HepG2 (cell line): ENCODE measurements at regions not wholly inside any gene's neighbourhood (a gene's known extent, or its start where the extent isn't known, plus 50 kb on each side); places are given as distances from the start of the nearest gene placed in this dataset.

ENCODE experiments used
- ATAC-seq: fragments of 200-7000 bp; cut with Tn5 transposase; 3 replicates; pipeline ENCODE4 v1.9.1; 2020; ENCODE audit warnings: mild to moderate bottlenecking, moderate library complexity
- BruUV-seq: library from RNA; stranded (reverse); fragments of 400-500 nt; replicated peaks from 2 replicates; lab custom pipeline; 2021; lab: Mats Ljungman, UMichigan
- CTCF ChIA-PET: fragments of 300-600 bp; formaldehyde crosslinking; extraction: SDS; loops from one replicate; lab custom pipeline; 2021; ENCODE audit warnings: low total read pairs, inconsistent platforms, low intra/inter-chr PET ratio; lab: Yijun Ruan, JAX
- POLR2A ChIA-PET: fragments of 350-600 bp; sonication (Branson Sonifier 250); formaldehyde crosslinking; loops from one replicate; lab custom pipeline; 2020; ENCODE audit warnings: antibody characterized with exemption, inconsistent platforms; lab: Yijun Ruan, JAX
- DNase-seq: peaks from one replicate; pipeline ENCODE4 v3.0.0-alpha.2; 2015; ENCODE audit warnings: low spot score
- FAIRE-seq: peaks from 3 replicates; lab custom pipeline; 2011; peaks lifted over from hg19 to GRCh38; lab: Jason Lieb, UNC
- H2AFZ ChIP-seq: one replicate; pipeline ENCODE4 v1.6.1; 2011; ENCODE audit warnings: low read length, inconsistent platforms
- H3K27ac ChIP-seq: fragments of 300-600 bp; 3 replicates; pipeline ENCODE4 v1.8.0; 2011; ENCODE audit warnings: mixed run types, mild to moderate bottlenecking, mixed read lengths, low read length, inconsistent platforms; ENCODE audit not compliant: insufficient read depth; ENCODE audit errors: extremely low read length
- H3K27me3 ChIP-seq, 2 experiments: fragments of 200-600 bp in 1 of 2; 2 replicates in 1 of 2; 3 replicates in 1 of 2; pipeline versions ENCODE4 v1.6.0 to v1.8.0; 2011; ENCODE audit warnings: low read length in 2 of 2, mild to moderate bottlenecking in 2 of 2, moderate library complexity in 2 of 2, inconsistent platforms in 1 of 2; ENCODE audit not compliant: insufficient read depth in 2 of 2, control insufficient read depth in 1 of 2
- H3K36me3 ChIP-seq, 2 experiments: fragments of 200-600 bp in 1 of 2; replicated peaks in 1 of 2; 2 replicates in 1 of 2; 3 replicates in 1 of 2; pipeline versions ENCODE4 v1.5.1 to v1.8.0; 2011; ENCODE audit warnings: low read length in 2 of 2, inconsistent platforms in 1 of 2; ENCODE audit not compliant: insufficient read depth in 2 of 2, control insufficient read depth in 1 of 2
- H3K4me1 ChIP-seq: 2 replicates; pipeline ENCODE4 v1.5.1; 2012; ENCODE audit warnings: low read length, inconsistent platforms; ENCODE audit not compliant: insufficient read depth
- H3K4me2 ChIP-seq: 2 replicates; pipeline ENCODE4 v1.6.0; 2011; ENCODE audit warnings: low read depth, low read length, inconsistent platforms
- H3K4me3 ChIP-seq, 3 experiments: fragments of 200-600 bp in 1 of 3; sonication (generic), shearing (Covaris generic) in 1 of 3; replicated peaks in 1 of 3; 2 replicates each; pipeline ENCODE4 v1.5.1; 2011 to 2016; ENCODE audit warnings: low read length in 3 of 3, inconsistent platforms in 2 of 3, low read depth in 2 of 3, mild to moderate bottlenecking in 2 of 3, control low read depth in 1 of 3, mixed read lengths in 1 of 3; ENCODE audit not compliant: insufficient read depth in 1 of 3
- H3K79me2 ChIP-seq: one replicate; pipeline ENCODE4 v1.6.1; 2011; ENCODE audit warnings: low read length, inconsistent platforms; ENCODE audit not compliant: insufficient read depth
- H3K9ac ChIP-seq: 2 replicates; pipeline ENCODE4 v1.6.0; 2011; ENCODE audit warnings: mild to moderate bottlenecking, low read depth, low read length, inconsistent platforms; ENCODE audit not compliant: insufficient read depth
- H3K9me3 ChIP-seq: 2 replicates; pipeline ENCODE4 v1.5.1; 2012; ENCODE audit warnings: mild to moderate bottlenecking, low read length
- H4K20me1 ChIP-seq: 2 replicates; pipeline ENCODE4 v1.6.0; 2011; ENCODE audit warnings: inconsistent platforms, mild to moderate bottlenecking, low read length, moderate library complexity; ENCODE audit not compliant: insufficient read depth
- AHR ChIP-seq: IDR thresholded peaks from 2 replicates; pipeline ENCODE4 v1.6.1; 2018; ENCODE audit warnings: missing genetic modification reagents, missing compliant biosample characterization
- EED ChIP-seq: sonication (generic); formaldehyde crosslinking; IDR thresholded peaks from 2 replicates; pipeline ENCODE4 v1.5.0; 2020; ENCODE audit warnings: mild to moderate bottlenecking, missing genetic modification reagents
- HOXA7 ChIP-seq: sonication (generic); formaldehyde crosslinking; IDR thresholded peaks from 2 replicates; pipeline ENCODE4 v1.8.1; 2022; ENCODE audit warnings: mild to moderate bottlenecking, missing genetic modification reagents, moderate library complexity
- KAT8 ChIP-seq: IDR thresholded peaks from 2 replicates; pipeline ENCODE4 v1.6.1; 2016; ENCODE audit warnings: missing genetic modification reagents, missing compliant biosample characterization
- MTERF4 ChIP-seq: sonication (generic); formaldehyde crosslinking; IDR thresholded peaks from 2 replicates; pipeline ENCODE4 v1.8.0; 2023; ENCODE audit warnings: mild to moderate bottlenecking, missing genetic modification reagents
- NR2F2 ChIP-seq: IDR thresholded peaks from 2 replicates; pipeline ENCODE4 v1.6.1; 2012; ENCODE audit warnings: low read depth, inconsistent platforms, borderline replicate concordance
- RFX3 ChIP-seq: IDR thresholded peaks from 2 replicates; pipeline ENCODE4 v1.6.1; 2016; ENCODE audit warnings: missing biosample characterization, missing genetic modification reagents
- SAFB2 ChIP-seq: sonication (generic); formaldehyde crosslinking; IDR thresholded peaks from 2 replicates; pipeline ENCODE4 v1.5.1; 2020; ENCODE audit warnings: missing genetic modification reagents, low read depth, mild to moderate bottlenecking, borderline replicate concordance
- TEAD2 ChIP-seq: sonication (generic); formaldehyde crosslinking; IDR thresholded peaks from 2 replicates; pipeline ENCODE4 v1.9.0; 2021; ENCODE audit warnings: missing genetic modification reagents
- XRCC5 ChIP-seq: fragments of 200-400 bp; formaldehyde crosslinking; optimal IDR thresholded peaks from 2 replicates; pipeline ENCODE3; 2017; ENCODE audit warnings: mild to moderate bottlenecking, low read length
- ZBTB8A ChIP-seq: sonication (generic); formaldehyde crosslinking; IDR thresholded peaks from 2 replicates; pipeline ENCODE4 v1.4.0; 2020; ENCODE audit warnings: mild to moderate bottlenecking, low read depth, missing genetic modification reagents, borderline replicate concordance
- ZFP41 ChIP-seq: sonication (generic); formaldehyde crosslinking; IDR thresholded peaks from 2 replicates; pipeline ENCODE4 v1.4.0; 2020; ENCODE audit warnings: mild to moderate bottlenecking, missing genetic modification reagents, borderline replicate concordance
- ZFYVE20 ChIP-seq: sonication (generic); formaldehyde crosslinking; IDR thresholded peaks from 2 replicates; pipeline ENCODE4 v1.8.0; 2023; ENCODE audit warnings: low read depth, mild to moderate bottlenecking, moderate library complexity, missing genetic modification reagents, borderline replicate concordance
- ZNF607 ChIP-seq: sonication (generic); formaldehyde crosslinking; IDR thresholded peaks from 2 replicates; pipeline ENCODE4 v1.5.1; 2020; ENCODE audit warnings: missing genetic modification reagents, mild to moderate bottlenecking, borderline replicate concordance
- ZNF652 ChIP-seq: IDR thresholded peaks from 2 replicates; pipeline ENCODE4 v1.6.1; 2016; ENCODE audit warnings: low read depth, borderline replicate concordance
- ZNF891 ChIP-seq: sonication (generic); formaldehyde crosslinking; IDR thresholded peaks from 2 replicates; pipeline ENCODE4 v1.5.0; 2020; ENCODE audit warnings: mild to moderate bottlenecking, missing genetic modification reagents
- WGBS: methylation state at CpG from one replicate; pipeline ENCODE4 v1.1.6; 2017; ENCODE audit warnings: low lambda C conversion rate; 5-methylcytosine and 5-hydroxymethylcytosine counted together
- in situ Hi-C: cut with HindIII; loops from 2 replicates; pipeline ENCODE4 v1.10.0; 2017; ENCODE audit warnings: low pct_unique_long_range_greater_than_20kb; ENCODE audit not compliant: extremely low pct_ligation_motif_present
- intact Hi-C: fragments of 100-400 bp; cut with micrococcal nuclease; formaldehyde crosslinking; loops from one replicate; pipeline ENCODE4 v1.10.0; 2022; ENCODE audit not compliant: unreplicated experiment
- TF ChIP-seq, protein P1 (sequence below): sonication (generic); formaldehyde crosslinking; IDR thresholded peaks from 2 replicates; pipeline ENCODE4 v1.5.0; 2020; ENCODE audit warnings: mild to moderate bottlenecking, missing genetic modification reagents

DNA sequence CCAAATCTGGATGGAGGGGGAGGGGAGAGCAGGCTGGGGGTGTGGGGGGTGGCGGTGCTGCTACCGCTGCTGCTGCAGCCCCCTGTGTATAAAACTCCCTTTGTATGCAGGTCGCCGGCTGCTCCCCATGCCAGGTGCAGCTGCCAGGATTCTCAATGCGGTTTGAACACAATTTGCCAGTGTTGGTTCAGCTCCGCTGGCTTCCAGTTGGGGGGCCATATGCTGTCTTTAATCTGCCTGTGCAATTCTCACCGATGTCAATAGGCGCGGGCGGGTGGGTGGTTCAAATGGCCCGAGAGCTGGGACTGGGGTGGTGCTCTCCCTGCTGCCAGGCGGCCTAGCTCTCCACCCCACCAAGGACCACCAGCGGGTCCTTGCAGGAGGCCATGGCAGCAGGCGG is 257.6 kb downstream of the BCOR start:
- Histone ChIP-seq H3K9me3 (no peaks in the 10 kb centered on the region), H4K20me1 (no peaks in the 10 kb centered on the region), H2AFZ (no peak overlapping the region), H3K4me1 (no peaks in the 10 kb centered on the region), H3K79me2 (no peaks in the 10 kb centered on the region), H3K27me3 (peaks cover 0 to 2% of the 10 kb centered on the region in 2 experiments; a peak in 2 of 5 replicates), H3K4me3 (no peak overlapping the region), H3K36me3 (no peaks in the 10 kb centered on the region), H3K9ac (no peak overlapping the region), H3K4me2 (no peak overlapping the region), H3K27ac (no peak overlapping the region)
- intact Hi-C loops (no loop called here), in situ Hi-C loops (no loop called here)
- WGBS: 100% methylated on average over 2 of the region's 14 CpGs
- no TSS peak for BruUV-seq
- DNase-seq (no peak), ATAC-seq (no peak), FAIRE-seq (no peak)
- no peak for TF ChIP-seq SAFB2 (CRISPR knock-in tag)
- TF ChIP-seq, protein P1, sequence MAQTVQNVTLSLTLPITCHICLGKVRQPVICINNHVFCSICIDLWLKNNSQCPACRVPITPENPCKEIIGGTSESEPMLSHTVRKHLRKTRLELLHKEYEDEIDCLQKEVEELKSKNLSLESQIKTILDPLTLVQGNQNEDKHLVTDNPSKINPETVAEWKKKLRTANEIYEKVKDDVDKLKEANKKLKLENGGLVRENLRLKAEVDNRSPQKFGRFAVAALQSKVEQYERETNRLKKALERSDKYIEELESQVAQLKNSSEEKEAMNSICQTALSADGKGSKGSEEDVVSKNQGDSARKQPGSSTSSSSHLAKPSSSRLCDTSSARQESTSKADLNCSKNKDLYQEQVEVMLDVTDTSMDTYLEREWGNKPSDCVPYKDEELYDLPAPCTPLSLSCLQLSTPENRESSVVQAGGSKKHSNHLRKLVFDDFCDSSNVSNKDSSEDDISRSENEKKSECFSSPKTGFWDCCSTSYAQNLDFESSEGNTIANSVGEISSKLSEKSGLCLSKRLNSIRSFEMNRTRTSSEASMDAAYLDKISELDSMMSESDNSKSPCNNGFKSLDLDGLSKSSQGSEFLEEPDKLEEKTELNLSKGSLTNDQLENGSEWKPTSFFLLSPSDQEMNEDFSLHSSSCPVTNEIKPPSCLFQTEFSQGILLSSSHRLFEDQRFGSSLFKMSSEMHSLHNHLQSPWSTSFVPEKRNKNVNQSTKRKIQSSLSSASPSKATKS (CRISPR knock-in tag): no peak
- no peak for TF ChIP-seq NR2F2
- no peak for TF ChIP-seq XRCC5
- TF ChIP-seq AHR (CRISPR knock-in tag): no peak
- no peak for TF ChIP-seq EED (CRISPR knock-in tag)
- ChIA-PET POLR2A (no interaction called here), CTCF (no interaction called here)

GRCh38 chrX:39840581-39841093 is 257.1 kb downstream of the BCOR start:
- Histone ChIP-seq H2AFZ (no peak overlapping the region), H3K4me1 (no peaks in the 10 kb centered on the region), H3K9me3 (no peaks in the 10 kb centered on the region), H3K4me2 (no peak overlapping the region), H3K4me3 (no peak overlapping the region), H3K27me3 (peaks cover 0 to 2% of the 10 kb centered on the region in 2 experiments; a peak in 2 of 5 replicates), H3K36me3 (no peaks in the 10 kb centered on the region), H3K79me2 (no peaks in the 10 kb centered on the region), H3K27ac (no peak overlapping the region), H3K9ac (no peak overlapping the region), H4K20me1 (no peaks in the 10 kb centered on the region)
- WGBS: 95% methylated on average over 10 of the region's 20 CpGs
- in situ Hi-C loops (no loop called here), intact Hi-C loops (no loop called here)
- CTCF ChIA-PET: no interaction called here
- no TSS peak for BruUV-seq
- POLR2A ChIA-PET: no interaction called here
- ATAC-seq (no peak), DNase-seq (no peak), FAIRE-seq (no peak)
- TF ChIP-seq ZFYVE20 (CRISPR knock-in tag) (no peak), RFX3 (CRISPR knock-in tag) (no peak), ZBTB8A (CRISPR knock-in tag) (no peak), ZNF607 (CRISPR knock-in tag) (no peak), KAT8 (CRISPR knock-in tag) (no peak), ZNF652 (CRISPR knock-in tag) (no peak), ZNF891 (CRISPR knock-in tag) (no peak), TEAD2 (CRISPR knock-in tag) (no peak), MTERF4 (CRISPR knock-in tag) (no peak), ZFP41 (no peak), HOXA7 (no peak)
